ENCODE measurements at regions not wholly inside any gene's neighbourhood (a gene's known extent, or its start where the extent isn't known, plus 50 kb on each side); places are given as distances from the start of the nearest gene placed in this dataset.

GRCh38 chr17:77609553-77610517 is 348.7 kb upstream of the TNRC6C start:
- no peak overlapping the region for H3K27ac ChIP-seq
- TF ChIP-seq, protein P1, sequence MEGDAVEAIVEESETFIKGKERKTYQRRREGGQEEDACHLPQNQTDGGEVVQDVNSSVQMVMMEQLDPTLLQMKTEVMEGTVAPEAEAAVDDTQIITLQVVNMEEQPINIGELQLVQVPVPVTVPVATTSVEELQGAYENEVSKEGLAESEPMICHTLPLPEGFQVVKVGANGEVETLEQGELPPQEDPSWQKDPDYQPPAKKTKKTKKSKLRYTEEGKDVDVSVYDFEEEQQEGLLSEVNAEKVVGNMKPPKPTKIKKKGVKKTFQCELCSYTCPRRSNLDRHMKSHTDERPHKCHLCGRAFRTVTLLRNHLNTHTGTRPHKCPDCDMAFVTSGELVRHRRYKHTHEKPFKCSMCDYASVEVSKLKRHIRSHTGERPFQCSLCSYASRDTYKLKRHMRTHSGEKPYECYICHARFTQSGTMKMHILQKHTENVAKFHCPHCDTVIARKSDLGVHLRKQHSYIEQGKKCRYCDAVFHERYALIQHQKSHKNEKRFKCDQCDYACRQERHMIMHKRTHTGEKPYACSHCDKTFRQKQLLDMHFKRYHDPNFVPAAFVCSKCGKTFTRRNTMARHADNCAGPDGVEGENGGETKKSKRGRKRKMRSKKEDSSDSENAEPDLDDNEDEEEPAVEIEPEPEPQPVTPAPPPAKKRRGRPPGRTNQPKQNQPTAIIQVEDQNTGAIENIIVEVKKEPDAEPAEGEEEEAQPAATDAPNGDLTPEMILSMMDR (IDR thresholded peaks at IDR 0.05) = no peak
- TF ChIP-seq ZFX (IDR thresholded peaks at IDR 0.05; ENCODE audit: borderline replicate concordance) = no peak

- TF ChIP-seq, protein P1 (IDR thresholded peaks at IDR 0.05) = no peak
- no peak for TF ChIP-seq ZFX (IDR thresholded peaks at IDR 0.05; ENCODE audit: borderline replicate concordance)
- H3K27ac ChIP-seq = no peak overlapping the region
These were observed 348.0 kb upstream of the TNRC6C start for GRCh38 chr17:77610518-77610893.

DNA sequence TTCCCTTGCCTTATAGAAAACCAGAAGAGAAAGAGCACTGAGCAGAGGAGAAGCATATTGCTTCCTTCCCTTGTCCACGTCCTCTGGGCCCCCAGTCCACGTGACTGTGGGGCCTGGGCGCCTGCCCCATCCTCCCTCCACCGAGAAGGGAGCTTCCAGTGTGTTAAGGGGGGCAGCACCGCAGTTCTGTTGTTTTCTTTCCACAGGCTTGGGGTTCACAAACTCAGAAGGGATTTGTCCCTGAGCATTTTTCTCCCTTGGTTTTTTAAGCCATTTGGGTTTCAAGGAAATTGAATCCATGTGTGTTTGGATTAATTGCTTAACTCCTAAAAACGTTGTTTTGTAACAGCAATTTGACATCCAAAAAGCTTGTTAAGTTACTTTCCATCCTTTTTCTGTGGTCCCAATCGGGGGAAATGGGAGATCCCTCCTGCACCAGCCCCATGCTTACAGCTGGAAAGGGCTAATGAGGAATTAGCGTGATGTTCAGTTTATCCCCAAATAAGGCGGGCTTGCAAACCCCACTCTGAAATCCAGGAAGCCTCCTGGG is 347.5 kb upstream of the TNRC6C start:
- H3K27ac ChIP-seq = no peak overlapping the region
- TF ChIP-seq, protein P1 (IDR thresholded peaks at IDR 0.05) = no peak
- no peak for TF ChIP-seq ZFX (IDR thresholded peaks at IDR 0.05; ENCODE audit: borderline replicate concordance)

GRCh38 chr17:77611791-77612502 is 346.6 kb upstream of the TNRC6C start:
- TF ChIP-seq, protein P1 (IDR thresholded peaks at IDR 0.05) = no peak
- TF ChIP-seq ZFX (IDR thresholded peaks at IDR 0.05; ENCODE audit: borderline replicate concordance) = no peak
- no peak overlapping the region for H3K27ac ChIP-seq

DNA sequence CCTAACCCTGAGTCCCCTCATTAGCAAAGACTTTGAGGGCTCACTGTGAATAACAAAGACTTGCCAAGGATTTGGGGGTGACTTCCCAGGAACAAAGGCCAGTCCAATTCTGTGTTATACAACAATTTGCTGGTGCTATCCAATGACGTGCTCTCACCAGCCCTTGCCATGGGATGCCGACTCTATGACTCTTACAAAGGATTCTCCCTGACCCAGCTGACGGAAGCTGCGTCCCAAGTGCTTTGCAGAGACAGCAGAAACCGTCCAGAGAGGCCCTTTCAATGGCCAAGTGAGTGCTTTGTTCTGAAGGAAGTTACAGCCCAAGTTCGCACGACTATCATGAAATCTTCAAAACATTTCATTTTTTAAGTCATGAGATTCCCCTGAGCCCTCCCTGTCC is 345.3 kb upstream of the TNRC6C start:
- TF ChIP-seq, protein P1 (IDR thresholded peaks at IDR 0.05) = no peak
- TF ChIP-seq ZFX (IDR thresholded peaks at IDR 0.05; ENCODE audit: borderline replicate concordance) = no peak
- no peak overlapping the region for H3K27ac ChIP-seq

DNA sequence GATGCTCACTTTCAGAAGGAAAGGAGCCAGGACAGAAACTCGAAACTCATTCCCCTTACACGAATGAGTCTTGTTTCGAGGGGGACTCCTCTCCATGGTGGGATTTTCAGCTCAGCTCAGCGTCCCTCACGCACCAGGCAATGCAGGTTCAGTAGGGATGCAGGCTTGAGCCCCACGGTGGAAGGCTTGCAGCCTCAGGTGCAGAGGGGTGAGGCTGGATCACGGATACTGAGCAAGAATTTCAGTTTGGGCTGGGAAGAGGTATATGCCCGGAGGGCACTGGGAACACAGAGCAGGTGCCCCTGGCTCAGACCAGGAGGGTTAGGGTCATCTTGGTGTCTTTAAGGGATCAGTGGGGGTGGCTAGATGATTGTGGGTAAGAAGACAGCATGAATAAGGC is 344.9 kb upstream of the TNRC6C start:
- TF ChIP-seq ZFX (IDR thresholded peaks at IDR 0.05; ENCODE audit: borderline replicate concordance) = no peak
- TF ChIP-seq, protein P1 (IDR thresholded peaks at IDR 0.05) = no peak
- no peak overlapping the region for H3K27ac ChIP-seq

Data from 22Rv1 (cell line).